Stimulated activated naive CD8-positive, alpha-beta T cell treated with anti-CD3 and anti-CD28 coated beads, Interleukin-15, amount 100 ng/mL, for 72 hours (primary cell): ENCODE measurements at regions not wholly inside any gene's neighbourhood (a gene's known extent, or its start where the extent isn't known, plus 50 kb on each side); places are given as distances from the start of the nearest gene placed in this dataset.

Experiments
- ATAC-seq: fragments of 150-1000 bp; cut with Tn5 transposase; 2 replicates; pipeline ENCODE4 v1.10.0; 2021; ENCODE audit warnings: mild to moderate bottlenecking, moderate library complexity
- DNase-seq, 2 donors: peaks; one replicate each; pipeline ENCODE4 v3.0.0; 2021 to 2022
- H3K27ac Mint-ChIP-seq, 2 donors: one replicate each; pipeline ENCODE4 v1.8.0; 2022; ENCODE audit warnings: mild to moderate bottlenecking in 2 of 2, mixed read lengths in 2 of 2, moderate library complexity in 2 of 2
- H3K27me3 Mint-ChIP-seq: one replicate; pipeline ENCODE4 v1.8.0; 2022; ENCODE audit warnings: mixed read lengths
- H3K4me1 Mint-ChIP-seq: one replicate; pipeline ENCODE4 v1.8.0; 2022; ENCODE audit warnings: mild to moderate bottlenecking, mixed read lengths
- H3K4me3 Mint-ChIP-seq, 2 donors: one replicate each; pipeline ENCODE4 v1.8.0; 2022; ENCODE audit warnings: mild to moderate bottlenecking in 2 of 2, mixed read lengths in 2 of 2, moderate library complexity in 1 of 2
- H3K9me3 Mint-ChIP-seq, 2 donors: one replicate each; pipeline ENCODE4 v1.8.0; 2022; ENCODE audit warnings: mixed read lengths in 2 of 2

GRCh38 chr13:55705971-55706370 is 1434.7 kb upstream of the PRR20A start:
- no peaks in the 10 kb centered on the region for H3K4me1 Mint-ChIP-seq
- DNase-seq (no peak), ATAC-seq (no peak)
- H3K27ac Mint-ChIP-seq = no peak overlapping the region
- H3K27me3 Mint-ChIP-seq = no peaks in the 10 kb centered on the region
- H3K9me3 Mint-ChIP-seq = peaks cover 0 to 6% of the 10 kb centered on the region in 2 donors
- H3K4me3 Mint-ChIP-seq = no peak overlapping the region

- H3K27ac Mint-ChIP-seq = no peak overlapping the region
- H3K4me3 Mint-ChIP-seq = no peak overlapping the region
- H3K27me3 Mint-ChIP-seq = no peaks in the 10 kb centered on the region
These were observed 1426.6 kb upstream of the PRR20A start for GRCh38 chr13:55714120-55714519.

GRCh38 chr13:55727683-55728082 is 1413.0 kb upstream of the PRR20A start:
- ATAC-seq (no peak), DNase-seq (no peak)
- Mint-ChIP-seq H3K4me3 (no peak overlapping the region), H3K27me3 (no peaks in the 10 kb centered on the region), H3K9me3 (peaks cover 19 to 22% of the 10 kb centered on the region in 2 donors), H3K27ac (no peak overlapping the region), H3K4me1 (no peaks in the 10 kb centered on the region)

More at GRCh38 chr13:55714120-55714519, 1426.6 kb upstream of the PRR20A start:
- ATAC-seq (no peak), DNase-seq (no peak)
- H3K4me1 Mint-ChIP-seq = no peaks in the 10 kb centered on the region
- peaks cover 9 to 19% of the 10 kb centered on the region in 2 donors for H3K9me3 Mint-ChIP-seq

- ATAC-seq = no peak
- H3K4me3 Mint-ChIP-seq = no peak overlapping the region
- DNase-seq = no peak
- no peaks in the 10 kb centered on the region for H3K4me1 Mint-ChIP-seq
- no peak overlapping the region for H3K27ac Mint-ChIP-seq
- H3K9me3 Mint-ChIP-seq = peaks cover 22 to 28% of the 10 kb centered on the region in 2 donors
- H3K27me3 Mint-ChIP-seq = no peaks in the 10 kb centered on the region
These were observed 1412.5 kb upstream of the PRR20A start for GRCh38 chr13:55728247-55728646.

GRCh38 chr13:55745828-55746227 is 1394.9 kb upstream of the PRR20A start:
- ATAC-seq = no peak
- H3K4me1 Mint-ChIP-seq = no peaks in the 10 kb centered on the region
- no peak overlapping the region for H3K4me3 Mint-ChIP-seq
- no peak for DNase-seq
- H3K27me3 Mint-ChIP-seq = no peaks in the 10 kb centered on the region
- H3K9me3 Mint-ChIP-seq = no peaks in the 10 kb centered on the region
- H3K27ac Mint-ChIP-seq = no peak overlapping the region

GRCh38 chr13:55761986-55762385 is 1378.7 kb upstream of the PRR20A start:
- Mint-ChIP-seq H3K4me3 (no peak overlapping the region), H3K27me3 (no peaks in the 10 kb centered on the region), H3K27ac (no peak overlapping the region), H3K9me3 (peaks cover 5 to 21% of the 10 kb centered on the region in 2 donors), H3K4me1 (no peaks in the 10 kb centered on the region)
- no peak for ATAC-seq
- no peak for DNase-seq

GRCh38 chr13:55777612-55778011 is 1363.1 kb upstream of the PRR20A start:
- DNase-seq (no peak), ATAC-seq (no peak)
- Mint-ChIP-seq H3K9me3 (peaks cover 7 to 27% of the 10 kb centered on the region in 2 donors), H3K27me3 (no peaks in the 10 kb centered on the region), H3K27ac (no peak overlapping the region), H3K4me1 (no peaks in the 10 kb centered on the region), H3K4me3 (no peak overlapping the region)

GRCh38 chr13:55783841-55784240 is 1356.9 kb upstream of the PRR20A start:
- H3K27me3 Mint-ChIP-seq = no peaks in the 10 kb centered on the region
- ATAC-seq (no peak), DNase-seq (no peak)
- H3K4me3 Mint-ChIP-seq = no peak overlapping the region
- no peaks in the 10 kb centered on the region for H3K4me1 Mint-ChIP-seq
- no peak overlapping the region for H3K27ac Mint-ChIP-seq
- peaks cover 0 to 8% of the 10 kb centered on the region in 2 donors for H3K9me3 Mint-ChIP-seq

- Mint-ChIP-seq H3K9me3 (peaks cover 0 to 16% of the 10 kb centered on the region in 2 donors), H3K4me1 (no peaks in the 10 kb centered on the region), H3K4me3 (no peak overlapping the region), H3K27me3 (no peaks in the 10 kb centered on the region), H3K27ac (no peak overlapping the region)
- ATAC-seq (no peak), DNase-seq (no peak)
These were observed 1352.2 kb upstream of the PRR20A start for GRCh38 chr13:55788548-55788947.

- H3K27ac Mint-ChIP-seq = no peak overlapping the region
- H3K4me1 Mint-ChIP-seq = no peaks in the 10 kb centered on the region
- peaks cover 4 to 16% of the 10 kb centered on the region in 2 donors for H3K9me3 Mint-ChIP-seq
- H3K4me3 Mint-ChIP-seq = no peak overlapping the region
- no peak for DNase-seq
- ATAC-seq = no peak
- H3K27me3 Mint-ChIP-seq = no peaks in the 10 kb centered on the region
These were observed 1348.0 kb upstream of the PRR20A start for GRCh38 chr13:55792544-55793193.

- Mint-ChIP-seq H3K9me3 (peaks cover 6 to 13% of the 10 kb centered on the region in 2 donors), H3K27me3 (no peaks in the 10 kb centered on the region), H3K27ac (no peak overlapping the region), H3K4me3 (no peak overlapping the region), H3K4me1 (no peaks in the 10 kb centered on the region)
- ATAC-seq (no peak), DNase-seq (no peak)
These were observed 1325.2 kb upstream of the PRR20A start for GRCh38 chr13:55815458-55816033.

GRCh38 chr13:55816976-55817601 is 1323.6 kb upstream of the PRR20A start:
- Mint-ChIP-seq H3K4me1 (no peaks in the 10 kb centered on the region), H3K9me3 (peaks cover 6 to 13% of the 10 kb centered on the region in 2 donors), H3K27ac (no peak overlapping the region), H3K4me3 (no peak overlapping the region), H3K27me3 (no peaks in the 10 kb centered on the region)
- DNase-seq (no peak), ATAC-seq (no peak)

GRCh38 chr13:55820817-55821216 is 1319.9 kb upstream of the PRR20A start:
- Mint-ChIP-seq H3K27ac (no peak overlapping the region), H3K27me3 (no peaks in the 10 kb centered on the region), H3K9me3 (peaks cover 6 to 7% of the 10 kb centered on the region in 2 donors), H3K4me3 (no peak overlapping the region), H3K4me1 (no peaks in the 10 kb centered on the region)
- ATAC-seq (no peak), DNase-seq (no peak)

GRCh38 chr13:55869648-55870047 is 1271.1 kb upstream of the PRR20A start:
- ATAC-seq (no peak), DNase-seq (no peak)
- no peaks in the 10 kb centered on the region for H3K4me1 Mint-ChIP-seq
- H3K27me3 Mint-ChIP-seq = no peaks in the 10 kb centered on the region
- peaks cover 5 to 27% of the 10 kb centered on the region in 2 donors for H3K9me3 Mint-ChIP-seq
- H3K27ac Mint-ChIP-seq = no peak overlapping the region
- no peak overlapping the region for H3K4me3 Mint-ChIP-seq

- Mint-ChIP-seq H3K27ac (no peak overlapping the region), H3K9me3 (peaks cover 10 to 18% of the 10 kb centered on the region in 2 donors)
These were observed 1253.2 kb upstream of the PRR20A start for GRCh38 chr13:55887561-55887960.

GRCh38 chr13:55893540-55893939 is 1247.2 kb upstream of the PRR20A start:
- ATAC-seq (no peak), DNase-seq (no peak)
- Mint-ChIP-seq H3K27me3 (no peaks in the 10 kb centered on the region), H3K4me1 (no peaks in the 10 kb centered on the region), H3K27ac (no peak overlapping the region), H3K4me3 (no peak overlapping the region), H3K9me3 (peaks cover 0 to 10% of the 10 kb centered on the region in 2 donors)

More at GRCh38 chr13:55887561-55887960, 1253.2 kb upstream of the PRR20A start:
- Mint-ChIP-seq H3K27me3 (no peaks in the 10 kb centered on the region), H3K4me3 (no peak overlapping the region), H3K4me1 (no peaks in the 10 kb centered on the region)
- ATAC-seq (no peak), DNase-seq (no peak)
